ENCODE measurements at regions not wholly inside any gene's neighbourhood (a gene's known extent, or its start where the extent isn't known, plus 50 kb on each side); places are given as distances from the start of the nearest gene placed in this dataset.

DNA sequence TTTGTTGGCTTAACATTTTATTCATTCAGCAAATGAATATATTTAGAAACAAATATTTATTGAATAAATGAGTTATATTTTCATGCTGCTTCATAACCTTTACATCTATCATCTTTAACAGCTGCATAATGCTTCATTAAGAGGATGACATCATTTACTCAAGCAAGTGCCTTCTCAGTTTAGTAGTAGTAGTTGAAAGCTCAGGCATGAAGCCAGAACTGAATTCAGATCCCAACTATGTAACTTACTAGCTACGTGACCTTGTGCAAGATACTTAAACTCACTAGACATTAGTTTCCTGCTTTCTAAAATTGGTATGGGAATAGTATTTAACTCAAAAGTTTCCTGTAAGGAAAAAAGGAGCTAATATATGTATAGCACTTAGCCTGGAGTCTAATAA lies 90.3 kb downstream of the TMPRSS5 start:
- no peaks in the 10 kb centered on the region for H3K4me1 Mint-ChIP-seq (ENCODE audit: low read depth, unreplicated experiment)
- FAIRE-seq (no peak), DNase-seq (ENCODE audit: low read depth) (peak; percentile 82)
- H3K9me3 Mint-ChIP-seq (ENCODE audit: unreplicated experiment) = no peaks in the 10 kb centered on the region
- H3K36me3 Mint-ChIP-seq (ENCODE audit: low read depth, unreplicated experiment) = no peaks in the 10 kb centered on the region
- no peaks in the 10 kb centered on the region for H3K27me3 ChIP-seq (ENCODE audit: insufficient read depth, low read length)
- no peak overlapping the region for H3K4me3 Mint-ChIP-seq (ENCODE audit: unreplicated experiment)
- H3K4me1 ChIP-seq (ENCODE audit: insufficient read depth, low read length) = no peaks in the 10 kb centered on the region
- H4K20me1 ChIP-seq (ENCODE audit: insufficient read depth, low read length) = no peaks in the 10 kb centered on the region
- H3K9me3 ChIP-seq (ENCODE audit: insufficient read depth, low read depth, low read length) = no peaks in the 10 kb centered on the region
- no peaks in the 10 kb centered on the region for H3K36me3 ChIP-seq (ENCODE audit: insufficient read depth, low read length)
- no peak overlapping the region for H3K27ac Mint-ChIP-seq (ENCODE audit: unreplicated experiment)
- no peaks in the 10 kb centered on the region for H3K79me2 ChIP-seq (ENCODE audit: insufficient read depth, low read length)
- no peak overlapping the region for H3K4me3 ChIP-seq (ENCODE audit: insufficient read depth, low read depth, low read length)
- H2AFZ ChIP-seq (ENCODE audit: low read depth, low read length) = no peak overlapping the region
- no peak overlapping the region for H3K9ac ChIP-seq (ENCODE audit: low read length)
- no peak overlapping the region for H3K27ac ChIP-seq (ENCODE audit: low read depth, low read length)
- H3K27me3 Mint-ChIP-seq (ENCODE audit: low read depth, unreplicated experiment) = no peaks in the 10 kb centered on the region
- TF ChIP-seq, protein P1, sequence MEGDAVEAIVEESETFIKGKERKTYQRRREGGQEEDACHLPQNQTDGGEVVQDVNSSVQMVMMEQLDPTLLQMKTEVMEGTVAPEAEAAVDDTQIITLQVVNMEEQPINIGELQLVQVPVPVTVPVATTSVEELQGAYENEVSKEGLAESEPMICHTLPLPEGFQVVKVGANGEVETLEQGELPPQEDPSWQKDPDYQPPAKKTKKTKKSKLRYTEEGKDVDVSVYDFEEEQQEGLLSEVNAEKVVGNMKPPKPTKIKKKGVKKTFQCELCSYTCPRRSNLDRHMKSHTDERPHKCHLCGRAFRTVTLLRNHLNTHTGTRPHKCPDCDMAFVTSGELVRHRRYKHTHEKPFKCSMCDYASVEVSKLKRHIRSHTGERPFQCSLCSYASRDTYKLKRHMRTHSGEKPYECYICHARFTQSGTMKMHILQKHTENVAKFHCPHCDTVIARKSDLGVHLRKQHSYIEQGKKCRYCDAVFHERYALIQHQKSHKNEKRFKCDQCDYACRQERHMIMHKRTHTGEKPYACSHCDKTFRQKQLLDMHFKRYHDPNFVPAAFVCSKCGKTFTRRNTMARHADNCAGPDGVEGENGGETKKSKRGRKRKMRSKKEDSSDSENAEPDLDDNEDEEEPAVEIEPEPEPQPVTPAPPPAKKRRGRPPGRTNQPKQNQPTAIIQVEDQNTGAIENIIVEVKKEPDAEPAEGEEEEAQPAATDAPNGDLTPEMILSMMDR (IDR thresholded peaks at IDR 0.05; ENCODE audit: insufficient read depth, low read depth, low read length) = no peak
- TF ChIP-seq EZH2 (IDR thresholded peaks at IDR 0.05; ENCODE audit: insufficient read depth, low read length) = no peak
- H3K4me2 ChIP-seq (ENCODE audit: low read length) = no peak overlapping the region

DNA sequence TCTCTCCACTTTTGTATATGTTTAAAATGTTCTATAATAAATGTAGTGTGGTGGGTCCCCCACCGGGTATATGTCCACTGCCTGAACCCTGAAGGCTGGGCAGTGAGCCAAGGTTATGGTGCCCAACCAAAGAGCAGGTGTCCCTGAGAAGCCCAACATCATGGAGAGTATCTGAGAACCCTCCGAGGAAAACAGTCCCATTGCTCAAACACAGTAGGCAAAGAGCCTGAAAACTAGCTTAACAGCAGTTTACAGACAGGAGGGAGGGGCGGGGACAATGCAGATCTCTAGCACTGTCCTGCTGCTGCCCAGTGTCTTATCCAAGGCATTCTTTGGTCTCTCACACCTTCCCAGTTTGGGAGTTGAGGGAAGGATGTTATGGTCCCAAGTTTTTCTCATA lies 91.0 kb downstream of the TMPRSS5 start:
- Mint-ChIP-seq H3K4me1 (ENCODE audit: low read depth, unreplicated experiment) (no peaks in the 10 kb centered on the region), H3K9me3 (ENCODE audit: unreplicated experiment) (no peaks in the 10 kb centered on the region), H3K27me3 (ENCODE audit: low read depth, unreplicated experiment) (no peaks in the 10 kb centered on the region), H3K27ac (ENCODE audit: unreplicated experiment) (no peak overlapping the region), H3K4me3 (ENCODE audit: unreplicated experiment) (no peak overlapping the region), H3K36me3 (ENCODE audit: low read depth, unreplicated experiment) (no peaks in the 10 kb centered on the region)
- no peak overlapping the region for H3K27ac ChIP-seq (ENCODE audit: low read depth, low read length)
- H4K20me1 ChIP-seq (ENCODE audit: insufficient read depth, low read length) = no peaks in the 10 kb centered on the region
- H3K9ac ChIP-seq (ENCODE audit: low read length) = no peak overlapping the region
- H3K4me3 ChIP-seq (ENCODE audit: insufficient read depth, low read depth, low read length) = no peak overlapping the region
- no peak overlapping the region for H3K4me2 ChIP-seq (ENCODE audit: low read length)
- no peaks in the 10 kb centered on the region for H3K9me3 ChIP-seq (ENCODE audit: insufficient read depth, low read depth, low read length)
- DNase-seq (ENCODE audit: low read depth) = no peak
- no peak for FAIRE-seq
- TF ChIP-seq, protein P1 (IDR thresholded peaks at IDR 0.05; ENCODE audit: insufficient read depth, low read depth, low read length) = no peak
- no peak for TF ChIP-seq EZH2 (IDR thresholded peaks at IDR 0.05; ENCODE audit: insufficient read depth, low read length)
- H3K79me2 ChIP-seq (ENCODE audit: insufficient read depth, low read length) = no peaks in the 10 kb centered on the region
- H3K36me3 ChIP-seq (ENCODE audit: insufficient read depth, low read length) = no peaks in the 10 kb centered on the region
- no peaks in the 10 kb centered on the region for H3K27me3 ChIP-seq (ENCODE audit: insufficient read depth, low read length)
- H3K4me1 ChIP-seq (ENCODE audit: insufficient read depth, low read length) = no peaks in the 10 kb centered on the region
- no peak overlapping the region for H2AFZ ChIP-seq (ENCODE audit: low read depth, low read length)

DNA sequence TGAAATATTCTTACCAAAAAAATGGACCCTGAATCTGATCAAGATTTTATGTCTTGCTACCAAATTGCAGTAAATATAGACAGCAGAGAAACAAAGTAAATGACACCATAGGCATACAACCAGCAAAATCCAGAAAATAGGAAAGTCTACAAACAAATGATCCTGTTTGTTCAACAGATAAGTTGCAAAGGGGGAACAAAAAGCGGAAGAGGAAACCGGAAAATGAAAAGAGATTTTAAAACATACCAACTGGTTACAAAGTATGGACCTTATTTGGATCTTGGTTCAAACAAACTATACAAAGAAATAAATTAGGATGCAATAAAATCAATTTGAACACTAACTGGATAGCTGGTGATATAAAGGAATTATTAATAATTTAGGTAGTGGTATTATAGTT lies 92.0 kb downstream of the TMPRSS5 start:
- H4K20me1 ChIP-seq (ENCODE audit: insufficient read depth, low read length) = no peaks in the 10 kb centered on the region
- H3K9ac ChIP-seq (ENCODE audit: low read length) = no peak overlapping the region
- H3K36me3 ChIP-seq (ENCODE audit: insufficient read depth, low read length) = no peaks in the 10 kb centered on the region
- Mint-ChIP-seq H3K4me1 (ENCODE audit: low read depth, unreplicated experiment) (no peaks in the 10 kb centered on the region), H3K36me3 (ENCODE audit: low read depth, unreplicated experiment) (no peaks in the 10 kb centered on the region), H3K9me3 (ENCODE audit: unreplicated experiment) (no peaks in the 10 kb centered on the region), H3K4me3 (ENCODE audit: unreplicated experiment) (no peak overlapping the region), H3K27me3 (ENCODE audit: low read depth, unreplicated experiment) (no peaks in the 10 kb centered on the region), H3K27ac (ENCODE audit: unreplicated experiment) (no peak overlapping the region)
- H3K9me3 ChIP-seq (ENCODE audit: insufficient read depth, low read depth, low read length) = no peaks in the 10 kb centered on the region
- H3K79me2 ChIP-seq (ENCODE audit: insufficient read depth, low read length) = no peaks in the 10 kb centered on the region
- no peak for DNase-seq (ENCODE audit: low read depth)
- no peaks in the 10 kb centered on the region for H3K27me3 ChIP-seq (ENCODE audit: insufficient read depth, low read length)
- no peak overlapping the region for H3K4me3 ChIP-seq (ENCODE audit: insufficient read depth, low read depth, low read length)
- H3K4me2 ChIP-seq (ENCODE audit: low read length) = no peak overlapping the region
- FAIRE-seq = no peak
- H2AFZ ChIP-seq (ENCODE audit: low read depth, low read length) = no peak overlapping the region
- TF ChIP-seq, protein P1 (IDR thresholded peaks at IDR 0.05; ENCODE audit: insufficient read depth, low read depth, low read length) = no peak
- no peak for TF ChIP-seq EZH2 (IDR thresholded peaks at IDR 0.05; ENCODE audit: insufficient read depth, low read length)
- H3K27ac ChIP-seq (ENCODE audit: low read depth, low read length) = no peak overlapping the region
- H3K4me1 ChIP-seq (ENCODE audit: insufficient read depth, low read length) = no peaks in the 10 kb centered on the region

Data from astrocyte (in vitro differentiated cells and primary cell).